DOHH2 (cell line): ENCODE measurements at regions not wholly inside any gene's neighbourhood (a gene's known extent, or its start where the extent isn't known, plus 50 kb on each side); places are given as distances from the start of the nearest gene placed in this dataset.

Source experiments
- H3F3A ChIP-seq: fragments of 200-600 bp; sonication (generic), shearing (Covaris generic); 2 replicates; pipeline ENCODE4 v1.6.0; 2016; ENCODE audit warnings: antibody characterized with exemption, mild to moderate bottlenecking; ENCODE audit not compliant: control insufficient read depth, insufficient read depth
- H3K27ac ChIP-seq: fragments of 200-600 bp; sonication (generic); 2 replicates; pipeline ENCODE4 v1.5.1; 2014; ENCODE audit warnings: low read depth, mild to moderate bottlenecking, low read length, moderate library complexity
- H3K27me3 ChIP-seq: fragments of 200-600 bp; sonication (generic); 2 replicates; pipeline ENCODE4 v1.6.1; 2014; ENCODE audit warnings: mild to moderate bottlenecking, low read length, mixed read lengths; ENCODE audit not compliant: control insufficient read depth
- H3K36me3 ChIP-seq: fragments of 200-600 bp; sonication (generic); 2 replicates; pipeline ENCODE4 v1.6.1; 2014; ENCODE audit warnings: mild to moderate bottlenecking, low read length, moderate library complexity, mixed read lengths; ENCODE audit not compliant: control insufficient read depth
- H3K4me1 ChIP-seq: fragments of 200-600 bp; sonication (generic); 2 replicates; pipeline ENCODE4 v1.6.1; 2014; ENCODE audit warnings: mild to moderate bottlenecking, low read length, mixed read lengths; ENCODE audit not compliant: control insufficient read depth
- H3K4me2 ChIP-seq: fragments of 200-600 bp; sonication (generic); 2 replicates; pipeline ENCODE4 v1.6.0; 2014; ENCODE audit warnings: mild to moderate bottlenecking, low read length, moderate library complexity
- H3K4me3 ChIP-seq: fragments of 200-600 bp; sonication (generic); 2 replicates; pipeline ENCODE4 v1.5.1; 2014; ENCODE audit warnings: mild to moderate bottlenecking, low read length, mixed read lengths
- H3K79me2 ChIP-seq: fragments of 200-600 bp; sonication (generic); 2 replicates; pipeline ENCODE4 v1.6.1; 2014; ENCODE audit warnings: mild to moderate bottlenecking, low read length, mixed read lengths; ENCODE audit not compliant: control insufficient read depth
- H3K9me2 ChIP-seq: fragments of 200-600 bp; sonication (generic); replicated peaks from 2 replicates; pipeline ENCODE4 v1.6.1; 2014; ENCODE audit warnings: mild to moderate bottlenecking, low read length, mixed read lengths; ENCODE audit not compliant: control insufficient read depth
- H3K9me3 ChIP-seq: fragments of 200-600 bp; sonication (generic); 2 replicates; pipeline ENCODE4 v1.6.1; 2014; ENCODE audit warnings: antibody characterized with exemption, low read length, mixed read lengths; ENCODE audit not compliant: control insufficient read depth, insufficient read depth
- H4K20me1 ChIP-seq: fragments of 200-600 bp; sonication (generic); 2 replicates; pipeline ENCODE4 v1.6.0; 2014; ENCODE audit warnings: low read depth, mild to moderate bottlenecking, antibody characterized with exemption, low read length, moderate library complexity; ENCODE audit not compliant: control insufficient read depth, insufficient read depth
- EZH2phosphoT487 ChIP-seq: fragments of 200-600 bp; sonication (generic); IDR thresholded peaks from 2 replicates; pipeline ENCODE4 v1.6.1; 2017; ENCODE audit warnings: borderline replicate concordance, mild to moderate bottlenecking, antibody characterized with exemption, low read length, moderate library complexity, mixed read lengths
- TF ChIP-seq, protein P1 (sequence below): fragments of 200-600 bp; sonication (generic); IDR thresholded peaks from one replicate; pipeline ENCODE4 v1.5.1; 2014; ENCODE audit warnings: antibody characterized with exemption, mild to moderate bottlenecking, low read depth, low read length; ENCODE audit not compliant: poor library complexity, severe bottlenecking

- TF ChIP-seq EZH2phosphoT487: no peak
- TF ChIP-seq, protein P1, sequence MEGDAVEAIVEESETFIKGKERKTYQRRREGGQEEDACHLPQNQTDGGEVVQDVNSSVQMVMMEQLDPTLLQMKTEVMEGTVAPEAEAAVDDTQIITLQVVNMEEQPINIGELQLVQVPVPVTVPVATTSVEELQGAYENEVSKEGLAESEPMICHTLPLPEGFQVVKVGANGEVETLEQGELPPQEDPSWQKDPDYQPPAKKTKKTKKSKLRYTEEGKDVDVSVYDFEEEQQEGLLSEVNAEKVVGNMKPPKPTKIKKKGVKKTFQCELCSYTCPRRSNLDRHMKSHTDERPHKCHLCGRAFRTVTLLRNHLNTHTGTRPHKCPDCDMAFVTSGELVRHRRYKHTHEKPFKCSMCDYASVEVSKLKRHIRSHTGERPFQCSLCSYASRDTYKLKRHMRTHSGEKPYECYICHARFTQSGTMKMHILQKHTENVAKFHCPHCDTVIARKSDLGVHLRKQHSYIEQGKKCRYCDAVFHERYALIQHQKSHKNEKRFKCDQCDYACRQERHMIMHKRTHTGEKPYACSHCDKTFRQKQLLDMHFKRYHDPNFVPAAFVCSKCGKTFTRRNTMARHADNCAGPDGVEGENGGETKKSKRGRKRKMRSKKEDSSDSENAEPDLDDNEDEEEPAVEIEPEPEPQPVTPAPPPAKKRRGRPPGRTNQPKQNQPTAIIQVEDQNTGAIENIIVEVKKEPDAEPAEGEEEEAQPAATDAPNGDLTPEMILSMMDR: no peak
- Histone ChIP-seq H3K4me1 (no peaks in the 10 kb centered on the region), H3K27ac (no peak overlapping the region), H4K20me1 (no peaks in the 10 kb centered on the region), H3K27me3 (no peaks in the 10 kb centered on the region), H3K36me3 (no peaks in the 10 kb centered on the region), H3F3A (no peaks in the 10 kb centered on the region), H3K4me3 (no peak overlapping the region), H3K79me2 (no peaks in the 10 kb centered on the region), H3K9me2 (no peaks in the 10 kb centered on the region), H3K4me2 (no peak overlapping the region), H3K9me3 (no peaks in the 10 kb centered on the region)
Measured at GRCh38 chr1:95467036-95467435, 233.0 kb downstream of the RWDD3 start.

DNA sequence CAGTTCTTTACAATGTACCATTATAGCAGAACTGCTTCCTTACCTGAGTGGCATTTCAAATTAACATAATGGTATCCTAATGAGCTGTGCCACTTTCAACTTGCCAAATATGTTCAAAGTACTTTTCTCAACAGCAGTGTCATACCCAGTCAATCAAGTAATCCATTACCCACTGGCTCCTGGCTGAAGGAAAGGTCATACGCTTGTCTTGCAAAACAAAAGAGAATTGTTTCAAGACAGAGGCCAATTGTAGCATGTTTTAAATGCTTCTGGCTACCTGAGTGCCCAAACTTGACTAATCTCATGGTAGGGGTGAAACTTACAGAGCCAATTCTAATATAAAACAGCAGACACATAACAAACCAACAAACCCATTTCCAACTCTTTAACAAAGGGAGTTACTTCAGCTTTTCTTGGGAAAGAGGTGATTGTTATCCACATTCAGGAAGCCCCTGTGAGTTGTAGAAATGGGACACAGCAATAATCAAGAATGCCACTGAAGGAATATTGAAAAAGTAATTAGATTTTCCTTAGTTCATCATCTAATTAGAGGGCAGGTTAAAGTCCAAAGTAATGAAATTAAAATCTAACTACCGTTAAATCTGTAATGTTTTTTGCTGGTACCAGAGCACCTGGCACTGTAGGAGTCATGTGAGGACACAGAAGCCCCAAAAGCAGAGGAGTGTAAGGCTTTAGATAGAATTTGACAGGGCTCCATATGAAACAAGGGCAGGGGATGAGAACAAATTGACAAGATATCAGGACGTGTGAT is 241.9 kb downstream of the RWDD3 start:
- no peaks in the 10 kb centered on the region for H3K27me3 ChIP-seq
- H3K27ac ChIP-seq: no peak overlapping the region
- no peaks in the 10 kb centered on the region for H3K36me3 ChIP-seq
- H3K4me1 ChIP-seq: no peaks in the 10 kb centered on the region
- no peaks in the 10 kb centered on the region for H3K9me2 ChIP-seq
- no peaks in the 10 kb centered on the region for H3F3A ChIP-seq
- no peak overlapping the region for H3K4me2 ChIP-seq
- no peaks in the 10 kb centered on the region for H3K9me3 ChIP-seq
- H4K20me1 ChIP-seq: no peaks in the 10 kb centered on the region
- TF ChIP-seq, protein P1: no peak
- TF ChIP-seq EZH2phosphoT487: no peak
- H3K79me2 ChIP-seq: no peaks in the 10 kb centered on the region
- no peak overlapping the region for H3K4me3 ChIP-seq

DNA sequence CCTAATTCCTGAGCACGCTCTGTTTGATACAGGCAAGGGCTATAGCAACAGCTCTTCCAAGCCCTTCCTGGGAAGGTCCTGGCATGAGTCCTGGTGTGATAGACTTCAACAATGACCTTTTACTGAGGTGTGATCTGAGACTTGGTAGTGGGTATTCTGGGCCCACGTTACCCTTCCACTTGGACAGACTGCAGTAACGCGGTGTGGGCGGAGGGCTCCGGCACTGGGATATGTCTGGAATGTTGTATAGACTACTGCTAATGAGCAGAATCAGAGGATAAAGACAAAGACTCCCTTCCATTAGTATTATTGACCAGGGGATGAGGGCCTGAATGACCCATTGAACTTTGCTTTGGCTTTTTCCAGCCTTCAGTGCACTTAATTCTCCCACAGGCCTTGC is 262.3 kb downstream of the RWDD3 start:
- no peaks in the 10 kb centered on the region for H3K9me2 ChIP-seq
- H4K20me1 ChIP-seq: no peaks in the 10 kb centered on the region
- no peak overlapping the region for H3K4me3 ChIP-seq
- no peaks in the 10 kb centered on the region for H3K4me1 ChIP-seq
- no peak for TF ChIP-seq EZH2phosphoT487
- TF ChIP-seq, protein P1: no peak
- H3F3A ChIP-seq: no peaks in the 10 kb centered on the region
- no peak overlapping the region for H3K4me2 ChIP-seq
- H3K36me3 ChIP-seq: no peaks in the 10 kb centered on the region
- H3K27ac ChIP-seq: no peak overlapping the region
- no peaks in the 10 kb centered on the region for H3K9me3 ChIP-seq
- H3K79me2 ChIP-seq: no peaks in the 10 kb centered on the region
- H3K27me3 ChIP-seq: no peaks in the 10 kb centered on the region
